ENCODE measurements at regions not wholly inside any gene's neighbourhood (a gene's known extent, or its start where the extent isn't known, plus 50 kb on each side); places are given as distances from the start of the nearest gene placed in this dataset.

- TF ChIP-seq CTCF (IDR thresholded peaks at IDR 0.05): no peak
- TF ChIP-seq POLR2A (IDR thresholded peaks at IDR 0.05): no peak
- TF ChIP-seq POLR2AphosphoS5 (IDR thresholded peaks at IDR 0.05): no peak
These were observed 213.9 kb upstream of the SHH start for GRCh38 chr7:156026076-156026600.

All from breast epithelium (tissue), 3 donors.